ENCODE measurements at regions not wholly inside any gene's neighbourhood (a gene's known extent, or its start where the extent isn't known, plus 50 kb on each side); places are given as distances from the start of the nearest gene placed in this dataset.

DNA sequence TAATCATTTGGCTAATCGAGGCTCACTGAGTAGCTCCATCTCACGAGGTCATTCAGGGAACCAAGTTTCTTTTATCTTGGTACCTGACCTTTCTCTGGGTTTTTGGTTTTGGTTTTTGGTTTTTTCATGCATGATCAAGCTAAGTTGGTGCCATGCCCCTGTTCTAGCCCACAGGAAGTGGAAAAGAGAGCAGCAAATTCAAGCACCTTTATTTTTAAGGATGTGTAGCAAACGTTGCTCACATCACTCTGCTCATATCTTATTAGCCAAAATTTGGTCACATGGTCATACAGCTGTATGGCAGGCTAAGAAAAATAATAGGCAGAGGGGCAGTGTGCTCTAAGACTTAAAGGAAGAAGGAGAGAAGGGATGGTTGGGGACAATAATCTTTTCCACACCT is 593.5 kb downstream of the DIAPH3 start:
- H2AFZ ChIP-seq (ENCODE audit: low read depth): no peak overlapping the region
- ChIA-PET CTCF (interaction anchor here (1.0 to 1.4 kb wide), 2 partner anchors 9 to 178 kb away, joined by 3 read pairs; no protein-coding TSS in a partner anchor), POLR2A (no interaction called here)
- TF ChIP-seq, protein P1, sequence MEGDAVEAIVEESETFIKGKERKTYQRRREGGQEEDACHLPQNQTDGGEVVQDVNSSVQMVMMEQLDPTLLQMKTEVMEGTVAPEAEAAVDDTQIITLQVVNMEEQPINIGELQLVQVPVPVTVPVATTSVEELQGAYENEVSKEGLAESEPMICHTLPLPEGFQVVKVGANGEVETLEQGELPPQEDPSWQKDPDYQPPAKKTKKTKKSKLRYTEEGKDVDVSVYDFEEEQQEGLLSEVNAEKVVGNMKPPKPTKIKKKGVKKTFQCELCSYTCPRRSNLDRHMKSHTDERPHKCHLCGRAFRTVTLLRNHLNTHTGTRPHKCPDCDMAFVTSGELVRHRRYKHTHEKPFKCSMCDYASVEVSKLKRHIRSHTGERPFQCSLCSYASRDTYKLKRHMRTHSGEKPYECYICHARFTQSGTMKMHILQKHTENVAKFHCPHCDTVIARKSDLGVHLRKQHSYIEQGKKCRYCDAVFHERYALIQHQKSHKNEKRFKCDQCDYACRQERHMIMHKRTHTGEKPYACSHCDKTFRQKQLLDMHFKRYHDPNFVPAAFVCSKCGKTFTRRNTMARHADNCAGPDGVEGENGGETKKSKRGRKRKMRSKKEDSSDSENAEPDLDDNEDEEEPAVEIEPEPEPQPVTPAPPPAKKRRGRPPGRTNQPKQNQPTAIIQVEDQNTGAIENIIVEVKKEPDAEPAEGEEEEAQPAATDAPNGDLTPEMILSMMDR (IDR thresholded peaks at IDR 0.05): no peak
- TF ChIP-seq GABPA (IDR thresholded peaks at IDR 0.05; ENCODE audit: low read depth): no peak
- TF ChIP-seq SMC3 (IDR thresholded peaks at IDR 0.05; ENCODE audit: low read depth, low read length): no peak
- TF ChIP-seq, protein P2, sequence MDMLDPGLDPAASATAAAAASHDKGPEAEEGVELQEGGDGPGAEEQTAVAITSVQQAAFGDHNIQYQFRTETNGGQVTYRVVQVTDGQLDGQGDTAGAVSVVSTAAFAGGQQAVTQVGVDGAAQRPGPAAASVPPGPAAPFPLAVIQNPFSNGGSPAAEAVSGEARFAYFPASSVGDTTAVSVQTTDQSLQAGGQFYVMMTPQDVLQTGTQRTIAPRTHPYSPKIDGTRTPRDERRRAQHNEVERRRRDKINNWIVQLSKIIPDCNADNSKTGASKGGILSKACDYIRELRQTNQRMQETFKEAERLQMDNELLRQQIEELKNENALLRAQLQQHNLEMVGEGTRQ (IDR thresholded peaks at IDR 0.05; ENCODE audit: borderline replicate concordance, low read depth, low read length): no peak
- no peak overlapping the region for H3K27ac ChIP-seq (ENCODE audit: low read depth in 2 of 2, low read length in 1 of 2)
- no peaks in the 10 kb centered on the region for H3K36me3 ChIP-seq (replicated peaks in 1 of 2; ENCODE audit: control insufficient read depth in 1 of 2, insufficient read depth in 2 of 2, low read length in 1 of 2)
- no peaks in the 10 kb centered on the region for H3K9me2 ChIP-seq
- H3K27me3 ChIP-seq (ENCODE audit: insufficient read depth): no peaks in the 10 kb centered on the region
- no peaks in the 10 kb centered on the region for H3F3A ChIP-seq (replicated peaks; ENCODE audit: insufficient read depth)
- no peaks in the 10 kb centered on the region for H3K79me2 ChIP-seq (ENCODE audit: insufficient read depth)
- DNase-seq: no peak
- no peaks in the 10 kb centered on the region for H3K9me3 ChIP-seq
- H3K4me3 ChIP-seq (ENCODE audit: low read depth in 2 of 2, low read length in 1 of 2): no peak overlapping the region
- H3K9ac ChIP-seq: no peak overlapping the region
- peaks cover 0 to 6% of the 10 kb centered on the region in 2 experiments; a peak in 1 of 4 replicates for H3K4me1 ChIP-seq (ENCODE audit: control insufficient read depth in 1 of 2, insufficient read depth in 2 of 2, low read depth in 1 of 2, low read length in 1 of 2)
- H3K4me2 ChIP-seq: no peak overlapping the region
- 58% methylated on average over 3 of the region's 3 CpGs for WGBS (ENCODE audit: low lambda C conversion rate)
- no peaks in the 10 kb centered on the region for H4K20me1 ChIP-seq (ENCODE audit: insufficient read depth)

DNA sequence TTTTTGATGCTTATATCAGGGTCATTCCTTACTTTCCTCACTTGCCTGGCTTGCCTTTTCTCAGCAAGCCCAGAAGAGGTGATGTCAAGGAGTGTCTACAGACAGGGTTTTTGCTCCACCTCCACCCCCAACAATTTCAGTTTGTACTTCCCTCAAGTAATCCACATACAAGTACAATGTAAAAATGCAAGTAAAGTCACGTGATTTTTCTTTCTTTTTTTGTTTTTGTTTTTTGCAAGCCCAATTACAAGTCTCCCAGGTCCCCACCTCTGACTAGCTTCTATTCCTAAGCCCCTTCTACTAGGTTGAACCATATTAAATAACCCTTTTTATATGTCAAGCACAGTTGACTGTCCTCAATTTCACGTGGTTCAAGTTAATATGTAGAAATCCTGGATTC is 579.6 kb downstream of the DIAPH3 start:
- no peak overlapping the region for H3K4me3 ChIP-seq (ENCODE audit: low read depth in 2 of 2, low read length in 1 of 2)
- H3K9me2 ChIP-seq: no peaks in the 10 kb centered on the region
- H3K27ac ChIP-seq (ENCODE audit: low read depth in 2 of 2, low read length in 1 of 2): no peak overlapping the region
- ChIA-PET CTCF (no interaction called here), POLR2A (interaction anchor here (0.6 kb wide), 1 partner anchor 209 kb away, joined by 3 read pairs; no protein-coding TSS in a partner anchor)
- no peak overlapping the region for H3K4me2 ChIP-seq
- H3K4me1 ChIP-seq (ENCODE audit: control insufficient read depth in 1 of 2, insufficient read depth in 2 of 2, low read depth in 1 of 2, low read length in 1 of 2): peaks cover 0 to 11% of the 10 kb centered on the region in 2 experiments; a peak in 2 of 4 replicates
- no peak for TF ChIP-seq NFIC (IDR thresholded peaks at IDR 0.05; ENCODE audit: borderline replicate concordance)
- TF ChIP-seq, protein P3, sequence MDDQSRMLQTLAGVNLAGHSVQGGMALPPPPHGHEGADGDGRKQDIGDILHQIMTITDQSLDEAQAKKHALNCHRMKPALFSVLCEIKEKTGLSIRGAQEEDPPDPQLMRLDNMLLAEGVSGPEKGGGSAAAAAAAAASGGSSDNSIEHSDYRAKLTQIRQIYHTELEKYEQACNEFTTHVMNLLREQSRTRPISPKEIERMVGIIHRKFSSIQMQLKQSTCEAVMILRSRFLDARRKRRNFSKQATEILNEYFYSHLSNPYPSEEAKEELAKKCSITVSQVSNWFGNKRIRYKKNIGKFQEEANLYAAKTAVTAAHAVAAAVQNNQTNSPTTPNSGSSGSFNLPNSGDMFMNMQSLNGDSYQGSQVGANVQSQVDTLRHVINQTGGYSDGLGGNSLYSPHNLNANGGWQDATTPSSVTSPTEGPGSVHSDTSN (IDR thresholded peaks at IDR 0.05): no peak
- no peak for TF ChIP-seq RCOR1 (IDR thresholded peaks at IDR 0.05; ENCODE audit: low read length)
- TF ChIP-seq, protein P1 (IDR thresholded peaks at IDR 0.05): no peak
- TF ChIP-seq, protein P4, sequence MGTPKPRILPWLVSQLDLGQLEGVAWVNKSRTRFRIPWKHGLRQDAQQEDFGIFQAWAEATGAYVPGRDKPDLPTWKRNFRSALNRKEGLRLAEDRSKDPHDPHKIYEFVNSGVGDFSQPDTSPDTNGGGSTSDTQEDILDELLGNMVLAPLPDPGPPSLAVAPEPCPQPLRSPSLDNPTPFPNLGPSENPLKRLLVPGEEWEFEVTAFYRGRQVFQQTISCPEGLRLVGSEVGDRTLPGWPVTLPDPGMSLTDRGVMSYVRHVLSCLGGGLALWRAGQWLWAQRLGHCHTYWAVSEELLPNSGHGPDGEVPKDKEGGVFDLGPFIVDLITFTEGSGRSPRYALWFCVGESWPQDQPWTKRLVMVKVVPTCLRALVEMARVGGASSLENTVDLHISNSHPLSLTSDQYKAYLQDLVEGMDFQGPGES (IDR thresholded peaks at IDR 0.05; ENCODE audit: low read depth, low read length): no peak
- TF ChIP-seq, protein P2 (IDR thresholded peaks at IDR 0.05; ENCODE audit: borderline replicate concordance, low read depth, low read length): no peak
- no peak for TF ChIP-seq GABPA (IDR thresholded peaks at IDR 0.05; ENCODE audit: low read depth)
- TF ChIP-seq RXRA (IDR thresholded peaks at IDR 0.05; ENCODE audit: borderline replicate concordance, low read depth): no peak
- no peak for TF ChIP-seq ELF1 (IDR thresholded peaks at IDR 0.05)
- TF ChIP-seq RFX5 (IDR thresholded peaks at IDR 0.05; ENCODE audit: low read length): no peak
- TF ChIP-seq SIN3A (IDR thresholded peaks at IDR 0.05; ENCODE audit: borderline replicate concordance, low read depth, low read length): no peak
- no peak for TF ChIP-seq CHD2 (IDR thresholded peaks at IDR 0.05; ENCODE audit: low read length, partially characterized antibody)
- TF ChIP-seq TEAD4 (IDR thresholded peaks at IDR 0.05; ENCODE audit: borderline replicate concordance, insufficient read depth): no peak
- no peak for TF ChIP-seq TCF12 (IDR thresholded peaks at IDR 0.05)
- TF ChIP-seq SMC3 (IDR thresholded peaks at IDR 0.05; ENCODE audit: low read depth, low read length): no peak
- no peak for TF ChIP-seq FOSL2 (IDR thresholded peaks at IDR 0.05; ENCODE audit: borderline replicate concordance, low read depth)
- no peak for TF ChIP-seq NRF1 (IDR thresholded peaks at IDR 0.05; ENCODE audit: low read depth, low read length)
- H3K27me3 ChIP-seq (ENCODE audit: insufficient read depth): no peaks in the 10 kb centered on the region
- 53% methylated on average over 2 of the region's 2 CpGs for WGBS (ENCODE audit: low lambda C conversion rate)
- H3K79me2 ChIP-seq (ENCODE audit: insufficient read depth): no peaks in the 10 kb centered on the region
- H3K9me3 ChIP-seq: 0 out of 2 replicates have a peak, but pooled peaks cover 4% of the 10 kb centered on the region
- H3K9ac ChIP-seq: no peak overlapping the region
- no peak overlapping the region for H2AFZ ChIP-seq (ENCODE audit: low read depth)
- no peak for DNase-seq
- H3K36me3 ChIP-seq (replicated peaks in 1 of 2; ENCODE audit: control insufficient read depth in 1 of 2, insufficient read depth in 2 of 2, low read length in 1 of 2): no peaks in the 10 kb centered on the region
- H3F3A ChIP-seq (replicated peaks; ENCODE audit: insufficient read depth): no peaks in the 10 kb centered on the region
- no peaks in the 10 kb centered on the region for H4K20me1 ChIP-seq (ENCODE audit: insufficient read depth)
